Adipocyte (in vitro differentiated cells): ENCODE measurements at regions not wholly inside any gene's neighbourhood (a gene's known extent, or its start where the extent isn't known, plus 50 kb on each side); places are given as distances from the start of the nearest gene placed in this dataset.

Experiments used
- DNase-seq: peaks from one replicate; pipeline ENCODE4 v3.0.0-alpha.2; 2015; ENCODE audit warnings: low read depth
- H3K27me3 ChIP-seq: replicated peaks from 2 replicates; pipeline ENCODE4 v1.7.0; 2013; ENCODE audit warnings: mild to moderate bottlenecking, low read length, moderate library complexity; ENCODE audit not compliant: control insufficient read depth, insufficient read depth
- H3K36me3 ChIP-seq: 2 replicates; pipeline ENCODE4 v1.7.0; 2013; ENCODE audit warnings: low read length, mild to moderate bottlenecking, moderate library complexity; ENCODE audit not compliant: control insufficient read depth, insufficient read depth, severe bottlenecking
- H3K4me1 ChIP-seq: 2 replicates; pipeline ENCODE4 v1.7.0; 2013; ENCODE audit warnings: mild to moderate bottlenecking, low read length, moderate library complexity; ENCODE audit not compliant: control insufficient read depth, insufficient read depth
- H3K4me3 ChIP-seq: 2 replicates; pipeline ENCODE4 v1.7.0; 2013; ENCODE audit warnings: mild to moderate bottlenecking, low read length, moderate library complexity
- H3K9ac ChIP-seq: 2 replicates; pipeline ENCODE4 v1.7.0; 2013; ENCODE audit warnings: mild to moderate bottlenecking, low read length, moderate library complexity
- H3K9me3 ChIP-seq: 2 replicates; pipeline ENCODE4 v1.7.0; 2013; ENCODE audit warnings: mild to moderate bottlenecking, low read length, moderate library complexity; ENCODE audit not compliant: control insufficient read depth

DNA sequence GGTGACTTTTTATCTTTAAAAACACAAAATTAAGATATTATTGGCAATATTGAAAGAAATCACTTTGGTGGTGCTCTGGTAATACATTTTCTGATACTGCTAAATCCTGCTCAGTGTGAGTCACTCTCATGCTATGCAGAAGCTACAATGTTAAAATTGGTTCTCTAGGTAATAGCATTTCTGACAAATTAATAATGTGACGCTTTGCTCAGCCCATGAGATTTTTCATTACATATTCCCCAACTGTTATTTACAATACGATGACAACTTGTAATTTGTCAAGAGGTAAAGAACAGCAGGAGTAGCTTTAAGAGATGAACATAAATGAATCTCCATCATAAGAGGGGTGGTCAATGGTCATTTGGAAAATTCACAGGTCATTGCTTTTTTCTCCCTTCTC, 573.6 kb downstream of the TMEM182 start:
- Histone ChIP-seq H3K36me3 (no peaks in the 10 kb centered on the region), H3K4me1 (no peaks in the 10 kb centered on the region), H3K4me3 (no peak overlapping the region), H3K27me3 (no peaks in the 10 kb centered on the region), H3K9me3 (no peaks in the 10 kb centered on the region), H3K9ac (no peak overlapping the region)
- no peak for DNase-seq

DNA sequence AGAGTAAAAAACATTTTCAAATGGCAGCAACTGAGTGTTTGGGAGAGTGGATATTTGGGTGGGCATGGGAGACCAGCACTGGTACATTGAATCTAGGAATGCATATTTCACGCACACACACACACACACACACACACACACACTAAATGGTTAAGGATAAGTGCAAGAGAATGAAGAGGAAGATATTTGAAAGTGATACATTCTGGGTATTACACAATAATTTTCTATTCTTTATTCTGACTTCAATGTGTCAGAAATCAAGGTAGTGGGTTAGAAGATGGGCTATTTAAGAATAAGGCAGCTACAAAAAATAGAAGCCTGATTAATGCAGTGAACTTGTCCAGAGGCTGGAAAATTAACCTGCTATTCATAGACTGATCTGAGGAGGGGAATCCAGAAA, 577.0 kb downstream of the TMEM182 start:
- Histone ChIP-seq H3K9me3 (no peaks in the 10 kb centered on the region), H3K4me1 (no peaks in the 10 kb centered on the region), H3K4me3 (no peak overlapping the region), H3K9ac (no peak overlapping the region), H3K27me3 (no peaks in the 10 kb centered on the region), H3K36me3 (no peaks in the 10 kb centered on the region)
- DNase-seq = no peak

DNA sequence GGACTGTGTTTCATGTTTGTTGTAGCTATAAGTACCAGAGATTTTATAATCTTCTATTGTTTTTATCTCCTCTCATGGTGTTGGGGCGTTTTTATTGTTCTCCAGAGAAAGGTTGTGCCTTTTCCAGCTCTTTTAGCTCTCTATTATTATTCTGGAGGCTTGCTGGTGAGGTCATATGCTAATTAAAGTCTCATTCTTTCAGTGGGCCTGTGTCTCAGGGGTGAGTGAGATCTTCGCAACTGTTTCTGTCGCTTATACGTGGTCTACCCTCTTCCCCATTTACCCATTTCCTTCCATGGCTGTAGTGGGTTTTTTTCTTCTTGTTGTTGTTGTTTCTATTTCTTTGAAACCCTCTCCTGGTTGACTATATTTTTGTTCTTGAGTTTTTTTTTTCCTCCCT, 584.9 kb downstream of the TMEM182 start:
- Histone ChIP-seq H3K9me3 (peaks cover 21% of the 10 kb centered on the region), H3K4me1 (no peaks in the 10 kb centered on the region), H3K27me3 (no peaks in the 10 kb centered on the region), H3K36me3 (no peaks in the 10 kb centered on the region), H3K4me3 (no peak overlapping the region), H3K9ac (no peak overlapping the region)
- DNase-seq = no peak

DNA sequence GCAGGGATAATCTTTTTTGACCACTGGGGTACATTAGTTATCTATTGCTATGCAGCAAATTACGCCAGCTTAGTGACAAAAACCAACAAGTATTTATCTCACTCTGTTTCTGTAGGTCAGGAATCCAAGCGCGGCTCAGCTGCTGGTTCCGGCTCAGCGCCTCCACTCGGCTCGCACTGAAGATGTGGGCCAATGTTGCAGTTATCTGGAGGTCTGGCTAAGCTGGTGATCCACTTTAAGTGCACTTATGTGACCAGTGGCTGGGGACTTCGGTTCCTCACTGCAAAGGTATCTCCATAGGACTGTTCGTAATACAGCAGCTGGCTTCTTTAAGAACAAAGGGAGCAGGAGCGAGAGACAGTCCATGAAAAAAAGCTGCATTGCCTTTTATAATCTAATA, 591.9 kb downstream of the TMEM182 start:
- H3K4me3 ChIP-seq = no peak overlapping the region
- H3K27me3 ChIP-seq = no peaks in the 10 kb centered on the region
- DNase-seq = no peak
- H3K4me1 ChIP-seq = no peaks in the 10 kb centered on the region
- no peaks in the 10 kb centered on the region for H3K36me3 ChIP-seq
- no peak overlapping the region for H3K9ac ChIP-seq
- H3K9me3 ChIP-seq = no peaks in the 10 kb centered on the region

DNA sequence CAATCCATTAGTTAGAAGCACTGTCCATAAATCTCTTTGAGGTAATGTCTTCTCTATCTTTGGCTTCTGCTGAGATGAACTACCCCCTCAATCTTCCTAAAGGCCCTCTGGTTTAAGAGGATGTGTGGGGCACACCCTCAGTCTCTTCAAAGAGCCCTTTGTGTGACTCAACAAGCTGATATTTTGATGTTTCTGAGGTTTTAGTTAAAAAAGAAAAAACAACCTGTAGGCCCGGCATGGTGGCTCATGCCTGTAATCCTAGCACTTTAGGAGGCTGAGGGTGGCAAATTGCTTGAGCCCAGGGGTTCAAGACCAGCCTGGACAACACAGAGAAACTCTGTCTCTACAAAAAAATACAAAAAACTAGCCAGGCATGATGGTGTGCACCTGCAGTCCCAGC, 593.5 kb downstream of the TMEM182 start:
- no peaks in the 10 kb centered on the region for H3K36me3 ChIP-seq
- H3K4me3 ChIP-seq = no peak overlapping the region
- H3K4me1 ChIP-seq = no peaks in the 10 kb centered on the region
- no peaks in the 10 kb centered on the region for H3K27me3 ChIP-seq
- H3K9me3 ChIP-seq = no peaks in the 10 kb centered on the region
- no peak overlapping the region for H3K9ac ChIP-seq
- no peak for DNase-seq

DNA sequence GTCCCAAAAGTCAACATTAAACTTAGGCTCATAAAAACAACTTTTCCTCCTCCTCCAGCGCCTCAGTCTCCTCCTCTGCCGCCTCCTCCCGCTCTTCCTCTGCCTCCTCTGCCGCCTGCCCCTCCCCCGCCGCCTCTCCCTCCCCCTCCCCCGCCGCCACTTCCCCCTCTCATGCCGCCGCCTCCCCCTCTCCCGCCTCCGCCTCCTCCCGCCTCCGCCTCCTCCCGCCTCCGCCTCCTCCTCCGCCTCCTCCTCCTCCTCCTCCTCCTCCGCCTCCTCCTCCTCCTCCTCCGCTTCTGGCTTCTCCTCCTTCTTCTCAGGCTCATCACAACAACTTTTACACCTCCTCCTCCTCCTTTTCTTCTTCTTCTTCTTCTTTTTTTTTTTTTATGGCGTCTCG, 599.9 kb downstream of the TMEM182 start:
- H3K4me3 ChIP-seq = no peak overlapping the region
- H3K4me1 ChIP-seq = no peaks in the 10 kb centered on the region
- H3K9ac ChIP-seq = no peak overlapping the region
- no peaks in the 10 kb centered on the region for H3K9me3 ChIP-seq
- no peak for DNase-seq
- H3K27me3 ChIP-seq = no peaks in the 10 kb centered on the region
- H3K36me3 ChIP-seq = no peaks in the 10 kb centered on the region

DNA sequence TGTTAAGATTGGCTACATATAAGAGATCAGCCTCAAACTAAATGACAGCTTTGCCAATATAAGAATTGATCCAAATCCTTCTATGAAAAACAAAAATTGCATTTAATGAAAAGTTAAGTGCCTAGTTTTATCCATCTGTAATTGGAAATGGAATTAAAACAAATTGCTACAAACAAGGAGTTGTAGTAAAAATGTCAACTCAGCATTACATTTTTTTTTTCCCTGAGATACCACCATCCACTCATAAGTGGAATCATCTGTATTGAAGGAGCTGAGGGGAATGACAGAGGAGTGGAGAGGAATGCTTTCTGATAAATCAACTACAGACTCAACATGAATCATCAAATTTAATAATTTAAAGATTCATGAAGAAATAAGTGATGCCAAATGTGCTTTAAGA, 601.8 kb downstream of the TMEM182 start:
- H3K4me1 ChIP-seq = no peaks in the 10 kb centered on the region
- no peaks in the 10 kb centered on the region for H3K9me3 ChIP-seq
- H3K36me3 ChIP-seq = no peaks in the 10 kb centered on the region
- no peak overlapping the region for H3K9ac ChIP-seq
- no peaks in the 10 kb centered on the region for H3K27me3 ChIP-seq
- no peak for DNase-seq
- H3K4me3 ChIP-seq = no peak overlapping the region

DNA sequence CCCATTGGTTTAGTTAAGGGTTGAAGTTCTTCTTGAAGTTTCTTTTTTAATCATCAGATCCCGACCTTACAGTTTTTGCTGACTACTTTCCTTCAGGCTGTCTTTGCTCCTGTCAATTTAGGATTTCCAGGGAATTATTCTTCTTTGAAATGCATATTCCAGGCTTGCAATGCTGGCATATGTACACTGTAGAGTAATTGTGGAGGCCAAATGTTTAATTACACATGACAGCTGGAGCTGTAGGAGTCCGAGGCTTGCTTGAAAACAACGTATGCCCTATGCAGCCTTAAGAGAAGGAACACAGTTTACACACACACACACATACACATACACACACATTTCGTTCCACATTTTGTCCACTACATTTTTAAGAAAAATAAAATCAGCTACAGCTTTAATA, 602.3 kb downstream of the TMEM182 start:
- Histone ChIP-seq H3K4me1 (no peaks in the 10 kb centered on the region), H3K9ac (no peak overlapping the region), H3K36me3 (no peaks in the 10 kb centered on the region), H3K27me3 (no peaks in the 10 kb centered on the region), H3K9me3 (no peaks in the 10 kb centered on the region), H3K4me3 (no peak overlapping the region)
- no peak for DNase-seq

DNA sequence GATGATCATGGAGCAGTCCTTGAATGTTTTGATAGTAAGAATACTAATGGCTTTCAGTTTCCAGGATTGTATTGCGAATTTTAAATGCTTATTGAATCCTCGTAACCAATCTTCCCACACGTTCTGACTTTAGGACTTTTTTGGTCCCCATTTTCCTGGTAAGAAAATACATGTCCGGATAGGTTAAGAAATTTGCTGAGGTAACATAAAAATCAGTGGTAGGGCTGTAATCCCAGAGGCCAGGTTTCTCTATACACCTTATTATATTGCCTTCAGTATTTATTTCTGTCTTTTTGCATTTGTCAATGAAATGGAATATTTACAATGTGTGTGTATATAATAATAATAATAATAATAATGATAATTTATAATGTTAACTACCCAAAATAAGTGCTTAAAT, 603.2 kb downstream of the TMEM182 start:
- H3K4me3 ChIP-seq = no peak overlapping the region
- no peaks in the 10 kb centered on the region for H3K36me3 ChIP-seq
- H3K9me3 ChIP-seq = no peaks in the 10 kb centered on the region
- no peak overlapping the region for H3K9ac ChIP-seq
- no peak for DNase-seq
- no peaks in the 10 kb centered on the region for H3K4me1 ChIP-seq
- no peaks in the 10 kb centered on the region for H3K27me3 ChIP-seq

DNA sequence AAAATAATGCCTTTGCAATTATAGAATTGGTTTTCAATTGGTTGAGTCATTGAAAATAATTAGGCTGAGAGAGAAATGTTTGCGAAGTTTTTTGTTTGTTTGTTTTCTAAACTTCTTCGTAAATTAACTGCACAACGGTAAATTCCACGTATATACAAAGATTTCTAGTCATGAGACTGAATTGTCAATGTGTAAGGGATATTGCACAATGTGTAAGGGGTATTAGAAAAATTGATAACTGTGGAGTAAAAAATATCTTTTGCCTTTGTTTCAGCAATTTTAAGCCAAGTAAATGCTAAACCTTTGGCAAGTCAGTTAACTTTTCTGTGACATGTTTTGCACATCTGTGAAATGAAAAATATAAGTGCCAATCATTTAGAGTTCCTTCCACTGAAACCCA, 606.0 kb downstream of the TMEM182 start:
- DNase-seq = no peak
- Histone ChIP-seq H3K9ac (no peak overlapping the region), H3K9me3 (peaks cover 4% of the 10 kb centered on the region), H3K27me3 (no peaks in the 10 kb centered on the region), H3K36me3 (no peaks in the 10 kb centered on the region), H3K4me3 (no peak overlapping the region), H3K4me1 (no peaks in the 10 kb centered on the region)

DNA sequence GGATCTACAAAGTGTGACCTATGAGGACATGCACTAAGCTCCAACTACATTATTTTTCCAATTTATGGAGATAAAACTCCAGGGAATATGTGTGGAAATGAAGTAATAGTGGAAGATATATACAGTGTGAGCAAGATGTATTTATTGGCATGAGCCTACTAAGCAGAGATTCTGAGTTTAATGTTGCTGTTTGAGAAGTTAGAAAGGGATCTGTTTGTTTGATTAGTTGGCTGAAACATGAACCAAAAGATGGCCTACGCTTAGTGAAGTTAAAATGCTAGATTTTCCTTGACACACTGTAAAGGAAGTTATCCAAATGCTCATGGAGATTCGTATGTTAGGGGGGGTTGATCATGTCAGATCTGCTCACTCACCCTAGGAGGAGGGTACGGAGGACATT, 621.7 kb downstream of the TMEM182 start:
- peaks cover 9% of the 10 kb centered on the region for H3K9me3 ChIP-seq
- H3K36me3 ChIP-seq = no peaks in the 10 kb centered on the region
- H3K4me3 ChIP-seq = no peak overlapping the region
- no peaks in the 10 kb centered on the region for H3K27me3 ChIP-seq
- H3K9ac ChIP-seq = no peak overlapping the region
- no peaks in the 10 kb centered on the region for H3K4me1 ChIP-seq
- no peak for DNase-seq

DNA sequence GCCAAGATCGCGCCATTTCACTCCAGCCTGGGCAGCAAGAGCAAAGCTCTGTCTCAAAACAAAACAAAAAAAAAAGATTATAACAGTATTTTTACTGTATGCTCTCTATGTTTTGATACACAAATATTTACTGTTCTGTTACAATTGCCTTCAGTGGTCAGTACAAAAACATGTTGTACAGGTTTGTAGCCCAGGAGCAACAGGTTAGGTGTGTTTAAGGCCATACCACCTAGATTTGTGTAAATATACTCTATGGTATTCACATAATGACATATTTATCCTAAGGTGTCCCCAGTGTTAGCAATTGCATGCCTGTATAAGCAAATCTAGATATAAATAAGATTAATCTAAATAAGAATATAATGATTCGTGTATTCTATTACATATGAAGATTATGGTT, 625.0 kb downstream of the TMEM182 start:
- H3K36me3 ChIP-seq = no peaks in the 10 kb centered on the region
- H3K4me1 ChIP-seq = no peaks in the 10 kb centered on the region
- H3K4me3 ChIP-seq = no peak overlapping the region
- no peaks in the 10 kb centered on the region for H3K27me3 ChIP-seq
- DNase-seq = no peak
- H3K9me3 ChIP-seq = no peaks in the 10 kb centered on the region
- no peak overlapping the region for H3K9ac ChIP-seq
